ENCODE measurements at regions not wholly inside any gene's neighbourhood (a gene's known extent, or its start where the extent isn't known, plus 50 kb on each side); places are given as distances from the start of the nearest gene placed in this dataset.

DNA sequence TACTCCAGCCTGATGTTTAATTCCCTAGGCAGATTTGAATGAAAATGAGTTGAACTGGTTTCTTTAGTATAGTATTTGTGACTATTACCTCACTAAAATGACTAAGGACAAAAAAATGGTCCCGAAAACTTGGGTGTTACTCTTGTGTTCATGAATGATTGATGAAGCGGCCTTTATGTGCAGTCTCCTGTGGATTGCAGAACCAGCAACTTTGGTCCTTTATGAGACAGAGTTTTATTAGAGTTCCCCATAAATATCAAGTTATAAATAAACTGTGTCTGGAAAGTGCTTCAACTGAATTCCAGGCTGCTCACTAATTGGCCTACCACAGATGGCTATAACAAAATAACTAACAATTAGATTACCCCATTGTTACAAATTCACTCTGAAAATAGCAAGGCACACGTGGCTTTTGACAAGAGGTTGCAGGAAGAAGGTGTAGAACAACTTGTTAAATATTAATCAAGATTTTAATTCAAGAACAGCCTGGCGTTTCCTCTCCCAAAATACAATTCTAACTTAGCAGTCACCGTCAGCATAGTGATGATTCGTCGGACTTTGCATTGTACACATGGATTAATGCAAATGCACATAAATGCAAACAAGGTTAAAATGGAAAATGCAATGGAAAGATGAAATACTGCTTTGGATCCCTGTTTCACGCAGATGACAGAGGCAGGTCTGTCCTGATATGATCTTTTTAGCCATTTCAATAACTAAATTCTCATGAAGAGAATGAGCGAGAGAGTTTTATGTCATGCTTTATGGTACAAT is 567.3 kb upstream of the ZNF717 start:
- DNase-seq = no peak

DNA sequence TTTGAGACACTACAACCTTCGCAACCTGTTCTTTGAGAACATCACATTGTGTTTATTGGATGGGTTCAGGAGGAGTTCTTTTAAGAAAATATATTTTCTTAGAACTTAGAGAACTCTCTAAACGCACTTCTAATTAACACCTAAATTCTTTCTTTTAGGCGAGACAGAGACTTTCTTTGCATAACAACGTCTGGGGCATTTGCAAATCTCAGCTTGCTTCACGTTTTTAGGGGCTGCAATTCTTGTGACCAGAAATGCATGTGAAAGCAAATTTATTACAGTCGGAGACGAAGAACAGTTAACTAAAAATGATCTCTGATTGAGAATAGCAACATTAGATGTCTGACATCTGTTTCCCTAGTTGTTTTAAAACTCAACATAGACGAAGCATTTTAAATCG is 568.3 kb upstream of the ZNF717 start:
- no peak for DNase-seq

DNA sequence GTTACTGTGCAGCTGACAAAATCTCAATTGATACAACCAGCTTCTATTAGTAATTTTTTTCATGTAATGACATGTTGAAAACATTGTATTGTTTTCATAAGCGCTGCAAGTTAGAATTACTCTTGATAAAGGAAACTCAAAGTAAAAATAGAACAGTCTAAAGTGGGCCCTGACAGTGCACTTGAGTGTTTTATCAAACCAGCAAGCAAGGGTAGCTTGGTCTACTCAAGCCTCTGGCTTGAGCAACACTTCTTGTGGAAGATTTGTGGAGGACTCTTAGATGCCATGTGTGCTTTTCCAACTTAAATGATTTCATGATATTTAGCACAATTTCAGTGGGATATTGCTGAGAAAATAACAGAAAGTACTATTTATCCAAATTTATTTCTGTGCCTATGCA is 575.7 kb upstream of the ZNF717 start:
- DNase-seq = no peak

DNA sequence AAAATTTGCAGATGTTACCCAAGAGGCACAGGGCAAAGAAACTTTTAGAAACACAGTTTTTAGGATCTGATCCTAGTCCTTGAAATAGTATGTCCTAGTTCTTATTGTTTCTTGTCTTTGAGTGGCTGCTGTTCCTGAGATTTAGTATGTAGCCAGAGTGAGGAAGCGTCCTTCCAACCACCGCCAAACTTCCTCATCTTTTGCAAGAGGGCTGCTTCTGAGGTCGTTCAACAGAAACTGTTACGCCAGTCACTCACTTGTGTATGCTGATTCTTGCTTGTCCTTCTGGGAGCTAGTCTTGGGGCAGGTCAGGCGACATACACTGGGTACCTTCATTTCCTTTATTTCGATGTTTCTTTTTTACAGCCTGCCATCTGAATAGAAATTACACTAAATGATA is 577.3 kb upstream of the ZNF717 start:
- DNase-seq = no peak

DNA sequence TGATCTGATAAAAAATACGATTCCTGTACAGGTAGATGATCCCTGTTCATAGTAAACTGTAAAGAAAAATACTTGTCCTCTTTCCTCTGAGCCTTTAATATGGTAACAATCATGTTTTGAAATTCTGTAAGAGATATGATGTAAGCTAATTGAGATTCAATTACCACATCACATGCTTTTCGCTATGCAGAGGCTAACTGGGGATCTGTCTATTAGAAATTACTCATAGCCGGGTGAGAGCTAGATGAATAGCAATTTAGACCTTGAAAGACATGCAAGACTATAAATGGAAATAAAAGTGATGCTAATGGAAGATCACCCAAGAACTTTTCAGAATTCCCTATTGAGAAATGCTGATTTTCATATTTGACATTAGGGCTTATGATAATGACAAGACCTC is 579.9 kb upstream of the ZNF717 start:
- DNase-seq = no peak

DNA sequence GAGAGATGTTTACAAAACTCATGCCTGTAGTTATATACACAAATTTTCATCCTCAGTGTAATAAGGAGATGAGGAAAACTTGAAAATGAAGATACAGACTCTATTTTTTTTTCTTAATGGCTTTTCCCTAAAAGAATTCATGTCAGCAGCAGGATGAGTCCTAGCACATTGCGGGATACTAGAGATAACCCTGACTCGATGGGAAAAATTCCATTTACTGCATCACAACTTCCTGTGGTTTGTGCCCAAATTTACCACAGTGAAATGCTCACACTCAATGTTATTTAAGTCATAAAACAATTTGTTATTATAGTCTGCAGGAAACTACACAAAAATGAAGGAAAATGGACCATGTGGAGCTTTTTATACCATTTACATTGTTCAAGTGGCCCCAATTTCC is 581.9 kb upstream of the ZNF717 start:
- DNase-seq = no peak

DNA sequence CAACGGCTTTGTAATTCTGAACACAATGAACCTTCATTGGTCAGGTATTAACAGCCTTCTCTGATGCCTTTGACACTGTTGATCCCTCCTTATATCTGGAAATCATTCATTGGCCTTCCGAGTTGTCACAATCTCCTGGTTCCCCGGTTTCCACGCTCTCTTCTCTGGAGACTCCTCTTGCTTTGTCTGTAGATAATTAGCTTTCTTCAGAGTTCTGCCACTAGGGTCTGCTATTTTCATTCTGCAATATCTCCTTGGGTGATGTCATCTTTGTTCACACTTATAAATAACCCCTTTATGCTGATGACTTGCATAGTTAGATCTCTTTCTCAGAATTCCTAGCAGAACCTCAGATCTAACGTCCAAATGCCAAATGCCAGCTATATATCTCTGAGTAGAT is 583.8 kb upstream of the ZNF717 start:
- no peak for DNase-seq

DNA sequence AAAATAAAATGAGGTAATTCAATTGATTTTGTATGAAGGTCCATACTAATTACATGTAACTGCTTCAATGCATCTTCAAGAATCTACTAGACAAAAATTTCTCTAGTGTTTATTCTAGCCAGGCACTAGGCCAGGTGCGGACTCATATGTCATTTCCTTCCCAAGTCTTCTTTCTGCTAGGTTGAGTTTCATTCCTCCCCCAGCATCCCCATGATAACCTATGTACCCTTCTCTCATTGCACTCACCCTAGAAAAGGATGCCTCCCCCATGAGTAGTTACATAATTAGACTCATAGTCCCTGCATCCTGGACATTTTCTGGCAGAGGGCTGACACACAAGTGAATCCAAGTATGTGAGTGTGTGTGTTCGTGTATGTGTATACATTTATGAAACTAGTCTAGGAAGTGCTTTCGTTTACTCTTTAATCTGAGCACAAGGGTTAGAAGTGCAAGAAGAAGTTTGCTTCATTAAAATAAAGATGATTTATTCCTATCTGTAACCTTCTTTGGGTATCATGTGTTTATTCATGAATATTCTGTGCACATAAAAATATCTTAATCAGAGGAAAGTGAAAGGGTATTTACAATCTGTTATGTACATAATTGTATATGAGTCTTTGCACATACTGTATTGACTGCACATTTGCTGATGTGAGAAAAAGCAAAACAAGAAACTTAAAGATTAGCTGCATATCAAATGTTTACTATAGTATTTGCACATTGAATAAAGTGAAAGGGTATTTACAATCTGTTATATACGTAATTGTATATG is 585.6 kb upstream of the ZNF717 start:
- no peak for DNase-seq

DNA sequence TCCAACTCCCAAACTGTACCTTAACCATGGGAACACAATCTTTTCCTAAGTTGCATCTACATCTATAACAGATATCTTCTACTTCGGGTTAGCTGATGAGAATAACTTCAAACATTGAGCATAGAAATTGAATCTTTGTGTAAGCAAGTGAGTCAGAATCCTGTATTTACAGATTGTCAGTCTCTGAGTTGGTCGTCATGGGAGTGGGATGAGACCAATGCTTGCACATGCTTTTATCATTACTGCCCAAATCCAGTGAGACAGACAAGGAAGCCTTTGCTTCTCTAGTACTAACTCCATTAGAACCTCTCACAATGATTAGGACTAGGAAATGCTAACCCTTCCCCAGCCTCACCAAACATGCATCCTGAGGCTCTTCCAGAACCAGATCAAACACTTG is 587.1 kb upstream of the ZNF717 start:
- DNase-seq = no peak

DNA sequence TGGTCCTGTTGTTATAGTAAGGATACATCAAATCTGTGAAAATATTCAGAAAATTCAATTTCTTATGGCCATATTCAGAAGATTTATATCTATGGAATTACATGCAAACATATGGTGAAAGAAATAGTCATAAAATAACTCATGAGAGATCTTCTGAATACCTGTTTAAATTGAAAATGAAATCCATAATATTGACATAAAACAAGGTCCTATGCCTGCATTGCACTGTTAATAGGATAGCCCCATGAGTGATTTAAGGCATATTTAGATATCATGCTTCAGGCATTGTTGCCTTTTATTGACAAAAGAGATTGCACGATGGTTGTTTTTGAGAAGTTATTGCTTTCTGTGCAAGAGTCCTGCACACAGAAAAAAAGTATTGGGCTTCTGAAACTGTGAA is 591.7 kb upstream of the ZNF717 start:
- no peak for DNase-seq

DNA sequence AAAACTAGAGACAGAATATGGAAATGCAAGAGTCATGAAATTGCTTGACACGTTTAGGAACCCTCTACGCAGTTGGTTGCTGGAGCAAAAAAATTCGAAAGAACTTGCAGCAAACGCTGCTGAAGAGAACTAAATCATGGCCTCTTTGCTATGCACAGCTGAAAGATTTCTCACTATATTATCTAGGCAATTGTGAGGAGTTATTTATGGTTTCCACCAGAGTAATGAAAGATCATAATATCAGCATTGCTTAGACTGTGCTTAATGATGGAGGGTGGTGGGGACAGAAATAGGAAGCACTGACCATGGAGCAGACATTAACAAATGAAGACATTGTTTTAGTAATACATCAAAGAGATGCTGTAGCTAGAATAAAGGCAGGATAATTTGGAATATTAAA is 593.4 kb upstream of the ZNF717 start:
- no peak for DNase-seq

DNA sequence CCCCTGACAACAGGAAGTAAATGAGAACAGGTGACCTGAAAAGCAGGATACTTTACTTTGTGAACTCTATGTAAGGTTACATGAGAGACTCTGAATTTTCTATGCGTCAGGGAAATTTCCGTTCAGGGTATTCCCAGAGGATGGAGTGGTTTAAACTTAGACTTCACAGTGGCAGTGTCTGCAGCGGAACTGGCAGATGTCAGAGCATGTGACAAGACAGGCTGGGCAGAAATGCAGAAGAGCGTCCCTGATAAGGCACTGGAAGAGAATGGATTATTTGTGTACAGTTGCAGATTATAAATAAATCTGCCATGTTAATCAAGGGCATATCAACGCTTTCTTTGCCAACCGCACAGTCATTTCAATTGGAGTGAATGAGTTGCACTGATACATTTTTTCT is 598.4 kb upstream of the ZNF717 start:
- no peak for DNase-seq

DNA sequence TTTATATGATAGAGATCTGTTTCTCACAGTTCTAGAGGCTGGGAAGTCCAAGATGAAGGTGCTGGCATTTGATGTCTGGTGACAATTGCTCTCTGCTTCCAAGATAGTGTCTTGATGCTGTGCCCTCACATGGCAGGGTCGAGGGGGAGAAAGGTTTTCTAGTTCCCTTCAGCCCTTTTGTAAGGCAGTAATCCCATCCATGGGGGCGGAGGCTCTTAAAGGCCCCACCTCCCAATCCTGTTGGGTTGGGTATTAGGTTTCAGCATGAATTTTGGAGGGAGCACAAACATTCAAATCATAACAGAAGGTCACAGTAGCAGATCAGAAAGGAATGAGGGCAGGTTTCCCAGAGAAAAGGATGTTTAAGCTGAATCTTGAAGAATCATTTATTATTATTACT is 601.7 kb upstream of the ZNF717 start:
- DNase-seq = no peak

DNA sequence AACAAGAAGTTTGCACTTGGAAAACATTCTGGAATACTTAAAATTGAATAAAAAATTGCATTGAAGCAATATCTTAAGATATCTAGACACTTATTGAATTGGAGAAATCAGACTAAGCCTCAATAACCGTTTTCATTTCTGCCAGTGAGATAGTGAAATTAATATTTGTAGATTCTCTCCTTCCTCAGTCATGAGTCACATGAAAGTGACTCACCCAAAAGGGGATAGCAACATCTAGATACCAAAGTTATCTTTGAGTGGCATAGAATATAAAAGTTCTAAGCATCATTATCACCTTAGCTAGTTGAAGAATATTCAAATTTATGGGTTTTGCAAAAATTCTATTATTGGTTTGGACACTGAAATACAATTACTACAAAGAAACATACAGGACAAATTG is 614.8 kb upstream of the ZNF717 start:
- DNase-seq = no peak

DNA sequence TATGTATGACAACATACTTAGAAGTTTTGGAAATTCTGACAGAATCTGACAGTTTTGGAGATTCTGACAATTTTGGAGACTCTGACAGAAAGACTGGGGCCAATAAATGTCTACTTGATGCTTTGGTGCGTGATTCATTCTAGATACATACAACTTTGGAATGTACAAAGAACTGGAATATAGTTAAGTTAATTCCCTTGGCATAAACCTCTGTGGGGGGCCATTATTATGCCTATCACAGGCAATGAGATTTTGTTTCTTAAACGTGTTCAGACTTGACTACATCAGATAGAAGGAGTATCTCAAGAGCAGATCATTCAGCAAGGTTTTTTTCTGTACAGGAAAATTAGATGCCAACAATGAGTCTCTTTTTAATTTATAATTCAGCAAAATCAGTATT is 617.6 kb upstream of the ZNF717 start:
- DNase-seq = no peak

DNA sequence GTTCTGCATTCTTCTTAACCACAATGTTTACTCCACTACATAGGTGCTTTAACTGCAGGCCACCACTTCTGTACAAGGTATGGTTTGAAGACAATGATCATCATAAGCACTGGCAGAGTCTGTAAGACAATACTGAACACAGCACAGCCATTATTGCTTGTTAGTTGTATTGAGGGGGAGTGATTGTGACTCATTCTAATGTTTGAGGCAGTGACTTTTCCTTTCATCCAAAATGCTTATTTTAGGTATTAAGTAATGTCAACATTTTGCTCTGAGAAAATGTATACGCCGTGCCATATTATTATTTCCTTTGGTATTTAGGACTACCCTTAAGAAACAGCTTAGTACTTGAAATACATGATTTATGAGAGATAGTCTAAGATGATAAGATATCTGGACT is 618.2 kb upstream of the ZNF717 start:
- no peak for DNase-seq

DNA sequence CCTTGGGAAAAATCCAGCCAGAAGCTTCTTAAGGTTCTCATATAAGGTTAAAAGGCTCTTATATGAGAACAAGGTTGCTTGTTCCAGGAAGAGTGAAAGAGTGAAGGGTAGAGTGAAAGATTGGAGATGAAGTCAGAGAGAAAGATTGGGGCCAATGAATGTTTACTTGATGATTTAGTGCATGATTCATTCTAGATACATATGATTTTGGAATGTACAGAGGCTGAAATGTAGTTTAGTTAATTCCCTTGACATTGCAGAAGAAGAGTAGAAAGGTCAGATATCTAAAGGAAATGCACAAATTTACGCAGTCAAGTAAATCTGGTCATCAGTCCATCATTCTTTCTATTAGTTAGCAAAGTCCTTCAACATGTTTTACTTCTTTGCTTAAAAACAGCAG is 619.8 kb upstream of the ZNF717 start:
- DNase-seq = no peak

DNA sequence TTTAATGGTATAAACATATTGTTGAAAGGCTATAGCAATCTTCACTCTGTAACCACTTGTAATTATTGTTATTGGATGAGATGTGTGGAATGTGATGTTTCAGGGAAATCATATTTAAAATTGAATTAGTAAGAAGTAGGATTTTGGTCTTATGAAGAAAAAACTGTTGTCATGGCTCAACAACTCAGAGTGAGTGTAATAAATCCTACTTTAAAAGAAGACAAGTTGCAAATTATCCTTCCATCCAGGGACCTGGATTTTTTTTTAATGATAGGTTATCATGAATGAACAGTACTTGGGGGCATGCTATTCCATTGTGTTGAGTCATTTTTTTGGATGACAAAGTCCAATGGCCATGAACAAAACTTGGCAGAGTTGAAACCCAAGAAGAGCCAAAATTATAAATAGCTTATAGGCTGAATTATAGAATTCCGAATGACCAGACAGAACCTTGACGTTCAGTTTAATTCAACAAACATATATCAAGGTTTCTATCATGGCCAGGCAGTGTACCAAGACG is 625.5 kb upstream of the ZNF717 start:
- DNase-seq = no peak

DNA sequence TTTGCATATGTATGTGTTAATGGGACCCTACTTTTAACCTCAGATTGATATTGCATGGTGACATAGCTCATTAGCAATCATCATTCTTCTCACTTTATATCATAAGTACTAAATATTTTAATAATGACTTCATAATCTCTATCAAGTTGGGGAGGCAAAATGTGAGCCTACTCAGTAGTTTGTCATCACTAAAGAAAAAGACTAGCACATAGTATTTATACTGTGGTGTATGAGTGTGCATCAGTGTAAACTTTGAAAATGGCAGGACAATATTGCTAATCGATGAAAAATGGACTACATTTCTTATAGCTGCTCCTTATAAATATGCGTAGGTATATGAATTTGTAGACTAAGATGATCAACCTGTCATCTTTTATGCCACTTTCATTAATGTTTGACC is 624.5 kb upstream of the ROBO2 start:
- no peak for DNase-seq

DNA sequence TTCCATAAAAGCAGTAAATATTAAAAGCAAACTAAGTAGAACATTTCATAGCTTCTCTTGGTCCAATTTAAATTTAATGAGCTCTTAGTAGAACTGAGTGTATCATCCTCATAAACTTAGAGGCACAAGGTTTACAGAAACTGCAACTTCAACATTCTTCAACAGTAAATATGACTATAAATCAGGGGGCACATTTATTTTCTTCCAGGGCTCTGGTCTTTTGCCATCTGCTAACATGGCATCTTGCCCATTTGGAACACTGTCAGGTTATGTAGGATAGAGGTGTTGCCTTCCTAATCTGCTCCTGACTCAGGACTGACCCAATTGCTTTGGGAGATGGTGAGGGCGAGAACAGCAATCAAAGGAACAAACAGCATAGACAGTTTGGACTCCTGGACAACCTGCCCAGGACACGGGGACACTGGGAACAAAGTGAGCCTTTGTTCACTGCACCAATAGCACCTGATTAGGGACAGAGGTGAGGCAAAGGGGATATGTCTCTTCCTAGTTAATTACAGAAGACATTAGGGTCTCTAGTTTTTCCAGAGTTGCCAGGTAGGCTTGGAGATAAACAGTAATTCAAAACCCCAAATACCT is 610.2 kb upstream of the ROBO2 start:
- DNase-seq = no peak

DNA sequence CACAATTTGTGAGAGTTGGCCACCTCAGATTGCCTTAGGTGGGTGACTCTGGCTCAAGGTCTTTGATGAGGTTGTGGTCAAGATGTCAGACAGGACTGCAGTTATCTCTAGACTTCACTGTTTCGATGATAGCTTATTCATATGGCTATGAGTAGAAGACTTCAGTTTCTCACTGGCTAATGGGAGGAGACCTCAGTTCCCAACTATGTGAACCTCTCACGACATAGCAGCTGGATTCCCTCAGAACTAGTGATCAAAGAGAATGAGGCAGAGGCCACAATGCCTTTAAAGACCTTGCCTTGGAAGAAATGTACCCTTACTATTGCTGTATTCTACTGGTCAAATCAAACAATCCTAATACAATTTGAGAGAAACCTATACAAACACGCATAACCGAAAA is 607.5 kb upstream of the ROBO2 start:
- no peak for DNase-seq

DNA sequence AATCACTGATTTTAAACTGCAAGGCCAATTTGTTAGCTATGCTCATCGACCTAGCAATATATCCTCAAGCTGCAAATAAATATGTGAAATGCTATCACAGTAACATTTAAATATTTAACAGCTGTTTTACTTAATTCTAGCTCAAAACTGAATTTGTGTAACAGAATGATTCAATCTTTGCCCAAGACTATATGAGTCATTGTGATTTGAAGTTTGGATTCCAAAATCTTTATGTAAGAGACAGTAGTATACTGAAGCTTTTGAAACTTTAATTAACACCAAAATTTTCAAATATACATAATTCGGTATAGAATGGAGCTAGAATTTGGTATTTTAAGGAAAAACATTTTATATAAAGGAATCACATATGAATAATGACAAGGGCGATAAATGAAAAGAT is 603.0 kb upstream of the ROBO2 start:
- no peak for DNase-seq

DNA sequence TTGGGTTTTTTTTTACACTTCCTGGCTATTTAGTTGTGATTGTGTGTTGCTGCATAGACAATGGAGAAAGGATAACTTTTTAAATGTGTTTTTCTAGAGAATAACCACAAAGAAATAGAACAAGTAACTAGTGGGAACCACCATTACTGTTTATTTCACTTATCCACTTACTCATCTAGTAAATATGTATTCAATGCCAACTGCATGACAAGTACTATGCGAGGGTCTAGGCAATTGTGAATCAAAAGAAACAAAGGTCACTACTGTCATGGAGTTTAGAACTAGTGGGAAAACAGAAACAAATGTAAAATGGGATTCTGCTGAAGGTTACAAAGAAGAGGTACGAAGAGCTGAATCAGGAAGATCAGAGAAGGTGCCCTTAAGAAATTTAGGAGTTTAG is 600.9 kb upstream of the ROBO2 start:
- DNase-seq = no peak

DNA sequence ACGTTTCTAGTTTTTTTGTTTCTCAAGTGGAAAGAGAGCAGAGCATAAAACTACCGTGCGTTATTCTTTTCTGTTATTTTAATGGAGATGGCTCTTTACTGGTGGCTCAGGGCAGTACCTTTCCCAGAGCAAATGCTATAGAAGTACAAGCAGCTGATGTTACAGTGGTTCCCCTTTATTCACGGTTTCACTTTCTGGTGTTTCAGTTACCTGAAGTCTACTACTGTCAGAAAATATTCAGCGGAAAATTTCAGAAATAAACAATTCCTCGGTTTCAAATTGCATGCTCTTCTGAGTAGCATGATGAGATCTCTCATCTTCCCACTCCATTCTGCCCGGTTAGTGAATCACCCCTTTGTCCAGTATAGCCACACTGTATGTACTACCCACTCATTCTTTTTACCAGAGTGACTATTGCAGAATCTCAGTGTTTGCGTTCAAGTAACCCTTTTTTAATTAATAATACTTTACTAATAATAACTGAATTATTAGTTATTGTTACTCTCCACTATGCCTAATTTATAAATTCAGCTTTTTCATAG is 597.5 kb upstream of the ROBO2 start:
- no peak for DNase-seq

All from suppressor macrophage treated with lipopolysaccharide for 4 hours (primary cell).